ENCODE measurements at regions not wholly inside any gene's neighbourhood (a gene's known extent, or its start where the extent isn't known, plus 50 kb on each side); places are given as distances from the start of the nearest gene placed in this dataset.

DNA sequence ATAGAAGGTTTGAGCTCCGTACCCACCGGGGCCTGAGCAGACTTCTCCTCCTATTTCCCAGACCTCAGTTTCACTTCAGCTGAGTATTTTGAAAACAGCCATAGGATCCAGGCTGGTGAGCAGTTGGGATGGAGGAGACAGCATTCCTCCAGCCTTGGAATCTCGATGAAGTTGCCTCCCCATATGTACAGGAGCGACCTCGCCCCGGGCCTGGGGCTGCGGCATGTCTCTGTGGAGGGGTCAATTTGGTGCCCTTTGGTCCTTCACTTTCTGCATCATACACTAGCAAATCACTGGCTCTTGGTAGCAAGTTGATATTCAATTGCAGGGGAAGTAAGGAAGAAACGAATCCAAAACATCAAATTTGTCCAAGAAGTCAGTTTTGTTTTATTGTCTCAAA lies 402.0 kb upstream of the IRX4 start:
- no peak for FAIRE-seq

DNA sequence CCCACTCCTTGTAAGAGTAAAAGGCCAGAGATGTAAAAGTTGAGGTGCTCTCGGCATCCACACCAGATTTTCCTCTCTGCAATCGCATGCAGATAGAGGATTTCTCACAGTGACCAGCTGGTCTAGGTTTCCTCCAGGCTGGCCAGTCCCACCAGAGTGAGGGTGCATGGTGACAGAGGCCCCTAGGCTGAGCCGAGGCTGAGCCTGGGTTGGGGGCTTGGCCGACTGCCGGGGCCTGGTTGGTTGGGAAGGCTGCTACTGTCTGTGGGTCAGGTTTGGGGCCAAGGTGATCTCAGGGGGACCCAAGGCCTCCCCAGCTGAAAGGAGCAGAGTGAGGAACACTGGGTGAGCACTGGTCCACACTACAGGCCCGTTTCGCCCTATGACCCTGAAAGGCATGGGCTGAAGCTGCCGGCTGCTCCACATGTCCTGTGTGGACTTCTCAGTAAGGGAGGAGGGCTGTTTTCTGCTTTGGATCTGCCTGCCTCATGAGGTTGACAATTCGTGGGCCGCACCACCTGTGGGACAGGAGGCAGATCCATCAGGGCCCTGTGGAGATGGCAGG lies 400.8 kb upstream of the IRX4 start:
- FAIRE-seq, result no peak

GRCh38 chr5:2282893-2283292 lies 400.2 kb upstream of the IRX4 start:
- no peak for FAIRE-seq

- FAIRE-seq, result no peak
These were observed 399.4 kb upstream of the IRX4 start for GRCh38 chr5:2282034-2282690.

GRCh38 chr5:2281446-2281845 lies 398.7 kb upstream of the IRX4 start:
- FAIRE-seq, result no peak

DNA sequence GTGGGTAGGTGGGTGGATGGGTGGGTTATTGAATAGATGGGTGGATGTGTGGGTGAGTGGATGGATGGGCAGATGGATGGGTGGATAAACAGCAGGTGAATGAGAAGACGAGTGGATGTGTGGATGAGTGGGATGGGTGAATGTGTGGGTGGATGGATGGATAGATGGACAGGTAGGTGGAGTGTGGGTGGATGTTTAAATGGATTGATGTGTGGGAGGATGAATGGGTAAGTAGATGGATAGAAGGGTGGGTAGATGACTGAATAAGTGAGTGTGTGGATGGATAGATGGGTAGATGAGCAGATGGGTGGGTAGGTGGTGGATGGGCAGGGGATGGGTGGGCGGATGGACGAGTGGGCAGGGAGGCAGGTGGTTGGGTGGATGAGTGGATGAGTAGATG lies 397.6 kb upstream of the IRX4 start:
- FAIRE-seq, result no peak

- no peak for FAIRE-seq
These were observed 396.2 kb upstream of the IRX4 start for GRCh38 chr5:2278825-2279456.

GRCh38 chr5:2277886-2278285 lies 395.2 kb upstream of the IRX4 start:
- no peak for FAIRE-seq

- no peak for FAIRE-seq
These were observed 393.4 kb upstream of the IRX4 start for GRCh38 chr5:2276101-2276500.

DNA sequence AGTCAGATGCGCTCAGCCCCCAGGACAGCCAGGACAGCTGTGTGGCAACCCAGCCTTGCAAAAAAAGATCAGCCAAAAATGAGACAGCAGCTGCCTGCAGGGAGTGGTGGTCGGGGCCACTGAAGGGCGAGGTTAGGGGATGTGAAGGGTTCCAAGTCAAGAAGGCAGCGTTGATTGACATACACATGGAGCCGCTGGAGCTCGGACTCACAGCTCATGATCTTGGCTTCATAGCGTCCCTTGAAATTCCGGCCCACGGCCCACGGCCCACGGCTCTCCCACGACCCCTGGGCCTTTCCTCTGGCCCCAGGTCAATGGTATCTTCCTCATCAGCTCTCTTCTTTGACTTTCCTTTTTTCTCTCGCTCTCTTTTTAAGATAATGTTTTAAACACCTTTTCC lies 390.0 kb upstream of the IRX4 start:
- no peak for FAIRE-seq

- FAIRE-seq, result no peak
These were observed 389.3 kb upstream of the IRX4 start for GRCh38 chr5:2272039-2272438.

GRCh38 chr5:2271316-2271715 lies 388.6 kb upstream of the IRX4 start:
- no peak for FAIRE-seq

- no peak for FAIRE-seq
These were observed 387.7 kb upstream of the IRX4 start for GRCh38 chr5:2270467-2270866.

DNA sequence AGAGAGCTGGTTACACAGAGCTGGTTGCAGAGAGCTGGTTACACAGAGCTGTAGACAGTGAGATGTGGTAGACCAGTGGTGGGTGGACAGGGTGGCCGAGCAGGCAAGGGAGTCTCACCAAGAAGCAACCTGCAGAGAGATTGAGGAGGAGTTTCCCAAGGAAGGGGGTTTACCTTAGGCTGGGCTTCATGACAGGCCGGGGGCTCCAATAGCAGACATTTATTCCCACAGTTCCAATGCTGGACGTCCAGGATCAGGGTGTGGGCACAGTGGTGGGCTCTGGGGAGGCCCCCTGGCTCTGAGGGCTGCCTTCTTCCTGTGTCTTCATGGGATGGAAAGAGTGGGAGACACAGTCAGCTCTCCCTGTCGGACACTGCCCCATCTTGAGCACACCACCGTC lies 386.9 kb upstream of the IRX4 start:
- FAIRE-seq, result no peak

DNA sequence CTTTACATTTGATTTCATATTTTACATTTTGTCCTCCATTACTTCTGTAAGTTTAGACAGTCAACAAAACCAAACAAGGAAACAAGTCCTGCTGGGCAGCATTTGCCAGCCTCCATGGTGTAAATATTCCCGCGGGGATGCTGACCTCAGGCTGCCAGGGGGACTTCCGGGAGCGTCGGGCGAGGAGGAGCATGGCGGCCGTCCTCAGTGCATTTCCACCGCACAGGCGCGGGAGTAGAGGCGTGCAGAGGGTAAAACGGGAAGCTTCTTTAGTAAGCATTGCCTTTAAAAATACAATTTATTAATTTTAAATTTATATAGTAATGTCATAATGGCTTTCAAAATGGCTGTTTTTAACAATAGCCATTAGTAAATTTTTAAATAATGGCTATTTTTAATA lies 385.3 kb upstream of the IRX4 start:
- FAIRE-seq, result no peak

- no peak for FAIRE-seq
These were observed 384.0 kb upstream of the IRX4 start for GRCh38 chr5:2266641-2267240.

DNA sequence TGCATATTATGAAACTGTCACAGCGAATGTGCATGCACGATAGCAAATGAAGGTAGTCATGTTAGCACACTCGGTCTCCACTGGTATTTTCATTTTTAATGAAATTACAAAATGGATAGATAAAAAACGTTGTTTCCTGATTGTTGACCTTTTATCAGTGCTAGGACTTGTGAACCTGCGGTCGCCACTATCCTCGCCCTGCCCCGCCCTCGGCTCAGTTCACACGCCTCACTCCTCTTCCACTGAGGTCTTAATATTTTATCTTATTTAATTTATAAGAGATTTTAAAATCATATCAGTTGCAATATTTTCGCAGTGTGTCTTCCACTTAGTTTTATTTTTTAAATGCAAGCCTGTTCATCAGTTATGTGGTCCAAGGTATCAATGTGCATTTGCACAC lies 382.6 kb upstream of the IRX4 start:
- no peak for FAIRE-seq

DNA sequence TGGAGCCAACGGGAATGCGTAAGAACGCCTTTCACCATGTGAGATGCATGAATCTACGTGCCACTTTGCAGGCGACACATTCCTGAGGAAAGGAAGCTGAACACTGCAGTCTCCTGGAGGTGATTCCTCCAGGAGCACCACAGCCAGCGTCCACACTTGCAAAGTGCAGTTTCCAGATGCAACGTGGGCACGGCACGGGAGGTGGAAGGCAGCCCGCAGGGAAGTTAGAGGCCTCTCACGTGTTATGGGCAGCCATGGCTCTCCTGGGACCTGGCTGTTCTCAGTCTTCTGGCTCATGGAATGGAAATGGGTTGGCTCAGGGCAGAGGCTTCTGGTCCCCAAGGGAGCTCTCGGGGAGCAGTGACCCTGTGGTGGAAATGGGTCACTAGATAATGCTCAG lies 381.0 kb upstream of the IRX4 start:
- no peak for FAIRE-seq

DNA sequence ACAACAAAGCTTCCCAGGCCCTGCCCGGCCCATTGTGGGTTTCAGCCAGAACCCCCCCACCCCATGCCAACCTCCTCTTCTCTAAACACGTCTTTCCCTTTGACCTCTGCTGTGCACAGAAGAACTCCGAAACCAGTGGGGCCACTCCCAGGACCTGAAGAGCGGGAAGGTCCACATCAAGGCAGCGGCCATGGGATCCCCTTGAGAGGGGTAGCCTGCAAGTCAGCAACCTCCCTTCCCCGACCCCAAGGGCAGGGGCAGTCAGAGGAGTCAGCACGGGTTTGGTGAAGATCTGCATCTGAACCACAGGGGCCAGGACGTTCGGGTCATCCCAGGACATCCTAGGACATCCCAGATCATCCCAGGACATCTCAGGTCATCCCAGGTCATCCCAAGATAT lies 379.9 kb upstream of the IRX4 start:
- no peak for FAIRE-seq

DNA sequence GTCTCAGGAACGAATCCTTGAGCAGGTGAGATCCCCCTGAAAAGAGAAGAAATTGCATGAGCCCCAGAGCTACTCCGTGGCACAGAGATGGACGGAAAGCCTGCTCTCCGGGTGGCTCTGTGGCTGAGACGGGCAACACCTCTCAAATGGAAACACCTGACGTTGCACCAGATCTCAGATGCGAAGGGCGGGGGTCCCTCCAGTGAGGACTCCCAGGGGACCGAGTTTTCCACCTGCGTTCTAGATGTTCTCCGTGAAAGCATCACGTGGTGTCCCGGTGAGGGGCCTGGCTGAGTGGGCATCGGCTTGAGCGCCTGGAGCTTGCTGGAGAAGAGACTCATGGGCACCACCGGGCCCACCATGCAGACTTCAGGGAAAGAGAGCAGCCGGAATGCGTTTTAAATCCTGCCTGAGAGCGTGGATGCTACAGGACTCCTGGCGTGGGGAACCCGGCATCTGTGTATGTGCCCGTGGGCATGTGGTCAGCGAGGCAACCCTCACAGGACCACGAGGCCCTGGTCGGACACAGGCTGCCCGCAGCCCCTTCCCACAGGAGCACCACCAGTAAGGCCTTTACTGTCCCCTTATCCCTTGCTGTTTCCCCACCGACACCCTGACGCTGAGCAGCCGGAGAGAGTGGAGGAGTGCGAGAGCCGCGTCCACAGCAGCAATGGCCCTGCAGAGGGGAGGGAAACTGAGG lies 378.4 kb upstream of the IRX4 start:
- FAIRE-seq, result no peak

GRCh38 chr5:2260211-2261003 lies 377.7 kb upstream of the IRX4 start:
- no peak for FAIRE-seq

DNA sequence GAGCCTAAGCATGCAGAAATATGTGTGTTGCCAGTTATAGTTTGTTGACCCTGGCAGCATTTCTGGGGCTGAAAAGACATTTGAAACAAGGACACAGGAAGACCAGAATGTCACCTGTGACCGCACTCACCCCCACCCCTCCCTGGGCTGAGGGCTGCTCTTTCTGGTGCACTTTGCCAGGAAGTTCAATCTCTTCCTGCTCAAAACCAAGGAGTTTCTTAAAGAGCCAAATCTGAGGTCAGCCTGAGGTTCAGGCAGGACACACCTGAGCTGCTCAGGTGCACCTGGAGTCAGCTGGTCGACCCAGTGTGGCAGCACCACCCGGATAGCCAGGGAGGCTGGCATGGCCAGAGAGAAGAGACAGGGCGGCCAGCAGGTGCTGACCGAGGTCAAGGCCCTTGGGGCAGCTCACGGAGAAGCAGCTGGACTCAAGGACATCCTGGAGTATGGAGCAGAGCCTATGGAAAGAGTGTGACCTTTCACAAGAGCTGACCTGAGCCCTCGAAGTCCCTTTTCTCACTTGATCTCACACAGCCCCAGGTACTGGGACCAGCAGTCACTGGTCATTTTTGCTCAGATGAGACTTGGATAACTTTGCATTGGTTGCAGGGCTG lies 376.9 kb upstream of the IRX4 start:
- no peak for FAIRE-seq
